ENCODE measurements at regions not wholly inside any gene's neighbourhood (a gene's known extent, or its start where the extent isn't known, plus 50 kb on each side); places are given as distances from the start of the nearest gene placed in this dataset.

GRCh38 chr20:6662309-6662708 lies 105.2 kb upstream of the BMP2 start:
- TF ChIP-seq CTCF (IDR thresholded peaks at IDR 0.05) (no peak), POLR2AphosphoS5 (IDR thresholded peaks at IDR 0.05) (no peak), POLR2A (IDR thresholded peaks at IDR 0.05) (no peak), EP300 (IDR thresholded peaks at IDR 0.05) (no peak)
